HCT116 (cell line): ENCODE measurements at regions not wholly inside any gene's neighbourhood (a gene's known extent, or its start where the extent isn't known, plus 50 kb on each side); places are given as distances from the start of the nearest gene placed in this dataset.

Experiments used
- ATF3 ChIP-seq: IDR thresholded peaks from 2 replicates; pipeline ENCODE4 v1.6.1; 2012
- CEBPB ChIP-seq: IDR thresholded peaks from 2 replicates; pipeline ENCODE4 v1.6.1; 2012; ENCODE audit warnings: low read depth
- CTCF ChIP-seq, 3 experiments: fragments of 200-600 bp in 1 of 3; sonication (generic) in 1 of 3; IDR thresholded peaks in 2 of 3; conservative IDR thresholded peaks in 1 of 3; 2 replicates each; pipeline ENCODE4 v1.5.1; 2012 to 2017; ENCODE audit warnings: low read depth in 2 of 3, low read length in 2 of 3, antibody characterized with exemption in 1 of 3, borderline replicate concordance in 1 of 3, control low read depth in 1 of 3, mild to moderate bottlenecking in 1 of 3, mixed read lengths in 1 of 3, mixed run types in 1 of 3, moderate library complexity in 1 of 3; ENCODE audit not compliant: insufficient read depth in 1 of 3
- EZH2 ChIP-seq: fragments of 200-600 bp; sonication (generic); IDR thresholded peaks from 2 replicates; pipeline ENCODE4 v1.6.1; 2017; ENCODE audit warnings: antibody characterized with exemption, mixed run types
- EZH2phosphoT487 ChIP-seq: fragments of 200-600 bp; IDR thresholded peaks from 2 replicates; pipeline ENCODE4 v1.6.1; 2018; ENCODE audit warnings: antibody characterized with exemption, borderline replicate concordance
- MAX ChIP-seq: IDR thresholded peaks from 2 replicates; pipeline ENCODE4 v1.6.1; 2012
- POLR2A ChIP-seq: IDR thresholded peaks from 2 replicates; pipeline ENCODE4 v1.7.0; 2011; ENCODE audit warnings: borderline replicate concordance; ENCODE audit not compliant: insufficient read depth, insufficient read length; ENCODE audit errors: extremely low read depth
- POLR2AphosphoS5 ChIP-seq: IDR thresholded peaks from 2 replicates; pipeline ENCODE4 v1.6.1; 2011; ENCODE audit warnings: mild to moderate bottlenecking, low read depth, low read length, moderate library complexity
- RAD21 ChIP-seq: IDR thresholded peaks from 2 replicates; pipeline ENCODE4 v1.6.1; 2012; ENCODE audit warnings: low read depth, mild to moderate bottlenecking
- SP1 ChIP-seq: IDR thresholded peaks from 2 replicates; pipeline ENCODE4 v1.6.1; 2012; ENCODE audit warnings: low read depth
- YY1 ChIP-seq: IDR thresholded peaks from 2 replicates; pipeline ENCODE4 v1.6.1; 2011; ENCODE audit warnings: low read length, low read depth, moderate library complexity, mild to moderate bottlenecking; ENCODE audit not compliant: insufficient replicate concordance; ENCODE audit errors: extremely low read depth
- ZFX ChIP-seq: fragments of 450-650 bp; IDR thresholded peaks from 2 replicates; pipeline ENCODE4 v1.6.1; 2017
- ZNF274 ChIP-seq: fragments of 200-500 bp; sonication (Bioruptor generic); IDR thresholded peaks from 2 replicates; pipeline ENCODE4 v1.6.1; 2014; ENCODE audit warnings: mild to moderate bottlenecking, low read depth, low read length, inconsistent platforms
- TF ChIP-seq, protein P1 (sequence below): IDR thresholded peaks from 2 replicates; pipeline ENCODE4 v1.6.1; 2012; ENCODE audit warnings: low read depth

DNA sequence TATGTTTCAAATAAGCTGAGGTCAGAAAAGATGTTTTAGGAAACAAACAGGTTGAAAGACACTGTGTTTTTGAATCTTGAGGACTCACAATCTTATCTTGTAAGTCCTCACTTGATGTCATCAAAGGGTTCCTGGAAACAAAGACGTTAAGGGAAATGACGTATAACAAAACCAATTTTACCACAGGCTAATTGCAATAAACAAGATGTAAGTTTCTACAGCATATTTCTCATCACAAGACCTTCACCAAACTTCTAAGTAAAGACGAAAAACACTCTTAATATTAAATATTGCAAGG is 433.5 kb upstream of the FAT3 start:
- no peak for TF ChIP-seq CTCF (IDR thresholded peaks at IDR 0.05 in 2 of 3, conservative IDR thresholded peaks at IDR 0.05 in 1 of 3; ENCODE audit: borderline replicate concordance in 1 of 3, insufficient read depth in 1 of 3, low read depth in 2 of 3, low read length in 2 of 3)
- TF ChIP-seq SP1 = no peak
- TF ChIP-seq ZNF274 = no peak
- no peak for TF ChIP-seq POLR2AphosphoS5
- TF ChIP-seq MAX = no peak
- no peak for TF ChIP-seq ZFX
- no peak for TF ChIP-seq YY1
- TF ChIP-seq POLR2A = no peak
- no peak for TF ChIP-seq CEBPB
- no peak for TF ChIP-seq EZH2phosphoT487
- no peak for TF ChIP-seq RAD21
- no peak for TF ChIP-seq EZH2
- TF ChIP-seq, protein P1, sequence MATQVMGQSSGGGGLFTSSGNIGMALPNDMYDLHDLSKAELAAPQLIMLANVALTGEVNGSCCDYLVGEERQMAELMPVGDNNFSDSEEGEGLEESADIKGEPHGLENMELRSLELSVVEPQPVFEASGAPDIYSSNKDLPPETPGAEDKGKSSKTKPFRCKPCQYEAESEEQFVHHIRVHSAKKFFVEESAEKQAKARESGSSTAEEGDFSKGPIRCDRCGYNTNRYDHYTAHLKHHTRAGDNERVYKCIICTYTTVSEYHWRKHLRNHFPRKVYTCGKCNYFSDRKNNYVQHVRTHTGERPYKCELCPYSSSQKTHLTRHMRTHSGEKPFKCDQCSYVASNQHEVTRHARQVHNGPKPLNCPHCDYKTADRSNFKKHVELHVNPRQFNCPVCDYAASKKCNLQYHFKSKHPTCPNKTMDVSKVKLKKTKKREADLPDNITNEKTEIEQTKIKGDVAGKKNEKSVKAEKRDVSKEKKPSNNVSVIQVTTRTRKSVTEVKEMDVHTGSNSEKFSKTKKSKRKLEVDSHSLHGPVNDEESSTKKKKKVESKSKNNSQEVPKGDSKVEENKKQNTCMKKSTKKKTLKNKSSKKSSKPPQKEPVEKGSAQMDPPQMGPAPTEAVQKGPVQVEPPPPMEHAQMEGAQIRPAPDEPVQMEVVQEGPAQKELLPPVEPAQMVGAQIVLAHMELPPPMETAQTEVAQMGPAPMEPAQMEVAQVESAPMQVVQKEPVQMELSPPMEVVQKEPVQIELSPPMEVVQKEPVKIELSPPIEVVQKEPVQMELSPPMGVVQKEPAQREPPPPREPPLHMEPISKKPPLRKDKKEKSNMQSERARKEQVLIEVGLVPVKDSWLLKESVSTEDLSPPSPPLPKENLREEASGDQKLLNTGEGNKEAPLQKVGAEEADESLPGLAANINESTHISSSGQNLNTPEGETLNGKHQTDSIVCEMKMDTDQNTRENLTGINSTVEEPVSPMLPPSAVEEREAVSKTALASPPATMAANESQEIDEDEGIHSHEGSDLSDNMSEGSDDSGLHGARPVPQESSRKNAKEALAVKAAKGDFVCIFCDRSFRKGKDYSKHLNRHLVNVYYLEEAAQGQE = no peak
- TF ChIP-seq ATF3 = no peak
